GM21723 (cell line): ENCODE measurements at regions not wholly inside any gene's neighbourhood (a gene's known extent, or its start where the extent isn't known, plus 50 kb on each side); places are given as distances from the start of the nearest gene placed in this dataset.

Source experiments
- ATAC-seq: cut with Tn5 transposase; IDR thresholded peaks from one replicate; pipeline ENCODE4 v1.9.1; 2021; ENCODE audit warnings: mild to moderate bottlenecking, moderate library complexity; ENCODE audit not compliant: unreplicated experiment

DNA sequence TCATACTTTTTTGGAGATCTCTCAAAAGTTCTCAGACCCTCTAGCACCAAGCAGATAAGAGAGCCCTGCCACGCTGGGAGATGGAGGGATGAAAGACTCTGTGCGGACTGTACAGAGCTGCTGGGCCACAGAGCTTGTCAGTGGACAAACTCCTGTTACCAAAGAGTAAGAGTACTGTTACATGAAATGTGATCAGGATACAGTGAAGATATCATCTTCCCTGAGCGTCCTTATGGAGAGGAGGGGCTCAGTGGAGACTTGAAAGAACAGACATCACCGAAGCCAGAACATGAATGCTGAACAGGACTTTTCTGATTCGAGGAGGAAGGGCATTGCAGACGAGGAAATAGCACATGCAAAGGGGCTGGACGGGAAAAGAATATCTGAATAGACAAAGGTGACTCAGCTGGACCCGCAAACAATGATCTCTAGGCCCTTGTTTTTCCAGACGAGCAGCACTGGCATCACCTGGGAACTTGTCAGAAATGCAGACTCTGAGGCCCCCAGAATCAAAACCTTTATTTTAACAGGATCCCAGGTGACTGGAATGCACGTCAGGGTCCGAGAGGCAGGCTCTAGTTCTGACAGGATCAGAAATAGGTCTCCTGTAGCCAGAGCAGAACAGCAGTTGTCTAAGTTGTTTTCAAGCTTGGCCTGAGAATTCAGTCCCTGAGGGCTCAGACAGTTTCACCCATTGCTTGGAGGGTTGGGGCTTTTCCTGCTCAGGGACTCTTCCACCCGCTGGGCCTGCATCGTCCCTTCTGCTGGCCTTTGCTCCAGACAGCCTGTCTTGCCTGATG, 277.9 kb downstream of the RPLP1 start:
- no peak for ATAC-seq

DNA sequence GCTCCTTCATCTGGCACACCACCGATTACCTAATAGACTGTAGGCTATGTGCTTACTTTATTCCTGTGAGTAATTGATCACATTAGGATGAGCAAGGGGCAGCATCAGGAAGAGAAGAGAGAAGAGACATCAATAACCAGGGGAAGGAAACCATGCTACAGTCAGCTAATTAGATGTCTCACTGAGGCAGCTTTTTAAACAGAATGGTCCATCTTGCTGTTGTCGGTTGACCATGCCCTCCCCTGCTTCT, 278.4 kb downstream of the RPLP1 start:
- ATAC-seq = no peak

DNA sequence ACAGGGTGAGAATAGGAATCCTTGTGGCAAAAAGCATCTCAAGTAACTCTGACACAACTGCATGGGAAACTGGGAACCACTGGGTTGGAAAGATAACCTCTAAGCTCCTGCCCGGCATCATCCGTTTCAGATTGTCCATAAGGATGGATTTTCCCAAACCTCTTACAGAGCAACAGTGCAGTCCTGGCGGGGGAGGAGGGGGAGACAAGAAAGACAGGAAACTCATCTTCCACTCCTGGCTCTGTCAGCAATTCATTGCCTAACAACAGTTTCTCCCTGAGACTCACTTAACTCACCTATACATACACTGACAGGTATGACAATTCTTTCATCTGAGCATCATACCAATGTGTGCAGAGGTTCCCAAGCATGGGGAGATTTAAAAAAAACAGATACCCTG, 279.0 kb downstream of the RPLP1 start:
- ATAC-seq = no peak

DNA sequence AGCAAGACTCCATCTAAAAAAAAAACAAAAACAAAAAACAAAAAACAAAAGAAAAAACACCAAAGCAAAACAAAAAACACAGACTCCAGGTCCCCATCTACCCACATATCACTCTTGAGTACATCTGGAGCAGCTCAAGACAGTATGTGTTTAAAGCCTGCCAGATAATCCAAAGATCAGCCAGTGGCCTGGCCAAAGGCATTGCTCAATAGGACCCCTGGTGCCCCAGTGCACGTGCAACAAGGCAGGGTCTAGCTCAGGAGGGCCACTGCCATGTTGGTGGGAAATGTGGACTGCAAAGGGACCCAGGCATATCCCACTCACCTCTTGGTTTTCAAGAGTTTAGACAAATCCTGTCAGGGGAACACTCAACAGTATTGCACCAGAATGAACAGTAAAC, 279.5 kb downstream of the RPLP1 start:
- no peak for ATAC-seq

DNA sequence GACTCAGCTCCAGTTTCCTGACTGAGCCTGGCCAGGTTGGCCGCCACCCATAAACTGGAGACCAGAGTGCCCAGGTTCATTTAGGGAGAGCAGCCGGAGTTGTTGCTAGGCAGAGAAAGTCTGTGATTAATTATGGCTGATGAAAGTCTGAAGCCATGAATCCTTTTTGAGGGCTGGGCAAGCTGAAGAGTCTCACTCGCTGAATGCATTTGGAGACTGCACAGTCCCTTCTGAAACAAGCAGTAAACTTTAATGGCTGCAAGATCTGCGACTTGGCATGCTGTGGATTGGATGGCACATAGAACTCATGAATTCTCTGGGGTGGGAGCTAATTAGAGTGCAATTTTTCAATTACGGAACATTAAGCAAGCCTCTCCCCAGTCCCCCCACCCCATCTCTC, 282.1 kb downstream of the RPLP1 start:
- no peak for ATAC-seq

DNA sequence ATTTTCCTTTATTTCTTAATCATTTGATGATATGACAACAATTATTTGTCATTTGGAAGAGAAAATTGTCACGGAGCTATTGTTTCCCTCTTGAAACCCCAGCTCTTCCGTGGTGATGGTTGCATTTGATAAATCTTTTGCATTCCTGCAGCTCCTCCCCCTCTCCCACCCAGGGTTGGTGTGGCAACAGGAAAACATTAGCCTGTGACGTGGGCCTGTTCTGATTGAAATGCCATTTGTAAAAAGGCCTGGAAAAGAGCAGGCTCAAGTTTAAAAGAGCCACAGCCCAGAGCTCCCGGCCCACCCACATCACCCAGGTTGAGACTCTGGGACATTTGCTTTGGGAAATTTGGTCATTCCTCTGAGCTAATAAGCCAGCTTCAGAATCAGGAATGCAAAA, 282.5 kb downstream of the RPLP1 start:
- no peak for ATAC-seq

DNA sequence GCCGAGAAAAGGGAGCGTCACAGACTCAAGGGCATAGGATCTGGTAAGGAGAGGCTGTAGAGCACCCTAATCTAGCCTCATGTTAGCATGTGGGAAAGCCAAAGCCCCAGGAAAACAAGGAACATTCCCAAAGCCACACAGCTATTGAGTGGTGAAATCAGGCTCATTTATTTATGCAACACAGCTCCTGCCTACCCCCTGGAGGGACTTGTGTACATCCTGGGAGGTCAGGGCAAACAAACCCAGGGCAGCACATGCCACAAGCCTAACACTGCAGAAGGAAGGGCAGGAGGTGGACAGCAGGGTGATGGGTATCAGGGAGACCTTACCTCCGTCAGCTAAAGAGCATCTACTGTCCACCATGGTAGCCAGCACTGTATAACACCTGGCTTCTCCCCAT, 283.5 kb downstream of the RPLP1 start:
- no peak for ATAC-seq

DNA sequence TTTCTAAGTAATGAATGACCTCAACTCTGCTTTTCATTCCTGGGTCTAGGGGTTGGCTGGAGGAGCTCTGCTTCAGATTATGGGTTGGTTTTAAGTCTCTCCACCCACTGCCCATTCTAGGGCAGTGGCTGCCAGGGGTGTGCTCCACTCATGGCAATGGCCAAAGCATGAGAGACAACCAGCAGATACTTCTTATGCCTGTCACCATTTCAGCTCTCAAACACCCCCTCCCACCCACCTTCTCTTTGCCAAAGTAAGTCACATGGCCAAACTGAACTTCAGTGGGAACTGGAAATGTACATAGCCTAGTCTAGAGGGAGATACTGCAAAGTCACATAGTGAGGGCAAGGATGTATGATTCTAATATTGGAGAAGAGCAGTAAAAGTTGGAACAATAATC, 285.3 kb downstream of the RPLP1 start:
- no peak for ATAC-seq

DNA sequence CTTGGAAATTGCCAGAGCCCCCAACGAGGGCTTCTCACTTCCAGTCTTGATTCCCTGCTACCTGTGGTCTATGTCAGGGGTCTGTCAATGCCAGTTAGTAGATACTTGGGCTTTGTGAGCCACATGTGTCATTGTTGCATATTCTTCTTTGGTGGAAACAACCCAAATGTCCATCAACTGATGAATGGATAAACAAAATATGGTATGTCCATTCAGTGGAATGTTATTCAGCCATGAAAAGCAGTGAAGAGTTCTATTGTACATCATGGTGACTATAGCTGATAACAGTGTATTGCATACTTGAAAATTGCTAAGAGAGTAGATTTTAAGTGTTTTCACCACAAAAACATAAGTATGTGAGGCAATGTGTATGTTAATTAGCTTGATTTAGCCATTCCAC, 288.1 kb downstream of the RPLP1 start:
- no peak for ATAC-seq

DNA sequence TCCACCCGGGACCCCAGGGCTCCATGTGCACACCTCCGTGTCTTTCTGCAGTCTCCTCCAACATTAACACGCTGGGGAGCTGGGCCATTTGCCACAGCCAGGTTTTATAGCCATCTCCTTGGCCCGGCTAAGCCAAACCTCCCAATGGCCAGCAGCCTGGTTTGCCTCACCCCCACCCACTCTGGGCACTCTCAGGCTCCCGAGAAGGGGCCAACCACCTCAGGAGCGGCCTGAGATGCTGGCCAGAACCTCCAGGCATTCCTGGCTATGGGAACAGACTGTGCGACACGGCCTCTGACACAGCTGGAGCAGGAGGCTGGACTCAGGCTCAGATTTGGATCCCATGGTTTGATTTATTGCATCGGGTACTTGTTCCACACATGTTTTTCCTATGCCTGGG, 289.7 kb downstream of the RPLP1 start:
- no peak for ATAC-seq

DNA sequence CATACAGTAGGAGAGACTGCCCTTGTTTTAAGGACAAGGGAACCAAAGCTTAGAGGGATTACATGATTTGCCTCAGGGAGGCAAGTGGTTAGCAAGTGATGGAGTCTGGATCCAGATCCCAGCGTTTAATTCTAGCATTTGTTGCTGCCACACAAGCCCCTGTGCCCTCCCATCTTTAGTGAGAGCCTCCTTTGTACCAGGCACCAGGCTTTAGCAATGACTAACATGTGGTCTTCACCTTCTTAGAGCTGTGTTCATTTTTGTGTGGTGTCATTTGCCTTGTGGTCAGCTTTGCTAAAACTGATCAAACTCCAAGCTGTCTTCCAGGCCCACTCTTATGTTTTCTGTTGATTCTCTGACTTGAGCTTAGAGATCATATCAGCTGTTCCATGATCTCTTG, 290.5 kb downstream of the RPLP1 start:
- ATAC-seq = no peak

DNA sequence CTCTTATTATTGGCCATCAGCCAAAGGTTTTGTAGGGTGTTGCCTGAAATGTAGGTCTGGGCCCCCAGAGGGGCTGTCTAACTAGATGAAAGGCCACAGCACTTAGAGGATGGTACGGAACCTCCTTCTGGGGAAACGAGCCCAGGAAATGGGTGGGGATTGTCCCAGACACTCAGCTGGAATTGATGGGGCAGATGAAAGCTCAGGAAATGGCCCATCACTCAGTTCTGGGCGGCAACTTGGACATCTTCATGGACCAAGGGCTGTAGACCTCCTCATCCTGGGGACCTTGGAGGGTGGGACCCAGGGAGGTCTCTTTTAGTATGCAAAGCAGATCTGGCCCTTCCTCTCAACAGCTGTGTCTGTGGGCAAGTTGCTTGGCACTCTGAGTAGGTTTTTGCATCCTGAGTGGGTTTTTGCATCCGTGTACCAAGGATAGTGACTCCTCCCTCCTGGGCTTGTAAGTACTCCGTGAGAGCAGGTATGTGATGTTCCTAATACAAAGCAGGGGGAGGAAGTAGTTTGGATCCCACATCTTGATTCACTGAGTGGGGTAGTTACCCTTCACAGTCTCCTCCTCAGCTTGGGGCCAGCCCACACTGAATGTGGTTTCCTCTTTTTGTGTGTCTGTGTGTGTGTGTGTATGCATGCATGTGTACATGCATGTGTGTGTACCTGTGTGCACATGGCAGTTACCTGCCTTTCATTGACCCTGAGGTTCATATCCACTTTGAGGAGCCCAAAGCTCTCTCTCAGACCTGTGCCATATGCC, 292.0 kb downstream of the RPLP1 start:
- no peak for ATAC-seq

DNA sequence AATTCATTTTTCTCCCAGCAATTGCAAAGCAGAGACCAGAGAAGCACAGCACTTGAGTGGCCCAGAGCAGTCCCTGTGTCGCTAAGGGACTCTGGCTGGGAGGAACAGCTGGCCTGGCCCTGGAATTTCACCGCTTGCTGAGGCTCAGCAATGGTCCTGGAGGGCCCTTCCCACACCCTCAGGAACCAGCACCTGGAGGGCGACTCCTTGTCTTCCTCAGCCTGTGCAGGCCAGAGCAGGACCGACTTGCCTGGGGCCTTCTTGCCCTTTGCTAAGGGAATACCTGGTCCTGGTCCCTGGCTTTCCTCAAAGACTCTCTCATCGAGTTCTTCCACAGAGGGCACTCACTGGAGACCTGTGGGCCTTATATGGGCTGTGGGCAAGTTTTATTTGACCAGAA, 294.6 kb downstream of the RPLP1 start:
- ATAC-seq = no peak

DNA sequence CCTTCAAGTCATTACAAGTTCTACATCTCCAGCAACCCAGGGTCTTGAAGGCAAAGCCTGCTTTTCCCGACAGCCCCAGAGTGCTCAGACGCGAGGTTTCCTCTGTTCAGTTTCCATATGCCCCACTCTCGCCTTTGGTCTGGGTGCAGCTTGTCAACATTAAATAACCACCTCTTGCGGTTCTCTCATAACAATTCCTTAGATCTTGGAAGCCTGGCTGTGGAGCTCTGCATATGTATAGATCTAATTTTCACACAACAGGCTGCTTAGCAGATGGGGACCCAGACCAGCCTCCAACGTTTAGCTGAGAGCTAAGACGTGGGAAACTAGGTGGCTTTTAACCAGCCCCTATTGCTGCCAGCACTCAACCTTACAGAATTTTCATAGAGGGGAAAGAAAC, 295.5 kb downstream of the RPLP1 start:
- ATAC-seq = no peak

DNA sequence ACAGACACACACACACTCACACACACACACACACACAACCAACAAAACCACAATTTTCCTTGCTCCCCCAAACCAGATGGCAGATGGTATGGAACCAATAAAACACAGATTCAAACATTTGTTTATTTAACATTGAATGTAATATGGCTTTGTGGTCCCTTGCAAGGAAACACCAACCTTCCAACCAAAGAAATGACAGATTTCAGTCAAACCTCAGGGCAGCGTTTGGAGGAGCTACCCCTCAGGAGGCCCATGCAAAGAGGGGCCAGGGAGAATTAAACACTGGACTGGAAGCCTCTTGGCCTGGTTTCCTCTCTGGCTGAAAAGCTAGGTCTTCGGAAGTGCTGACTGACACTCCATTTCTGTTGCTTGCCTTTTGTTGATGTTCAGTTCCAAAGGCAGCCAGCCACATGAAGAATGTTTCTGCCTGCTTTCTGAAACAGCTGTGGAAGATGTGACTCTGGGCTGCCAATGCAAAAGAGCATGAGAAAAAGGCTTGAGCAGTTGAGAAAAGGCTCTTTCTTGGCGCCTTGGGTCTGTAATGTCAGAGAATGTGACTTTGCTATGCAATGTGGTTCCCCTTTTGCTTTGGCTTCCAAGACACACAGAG, 296.1 kb downstream of the RPLP1 start:
- ATAC-seq = no peak

DNA sequence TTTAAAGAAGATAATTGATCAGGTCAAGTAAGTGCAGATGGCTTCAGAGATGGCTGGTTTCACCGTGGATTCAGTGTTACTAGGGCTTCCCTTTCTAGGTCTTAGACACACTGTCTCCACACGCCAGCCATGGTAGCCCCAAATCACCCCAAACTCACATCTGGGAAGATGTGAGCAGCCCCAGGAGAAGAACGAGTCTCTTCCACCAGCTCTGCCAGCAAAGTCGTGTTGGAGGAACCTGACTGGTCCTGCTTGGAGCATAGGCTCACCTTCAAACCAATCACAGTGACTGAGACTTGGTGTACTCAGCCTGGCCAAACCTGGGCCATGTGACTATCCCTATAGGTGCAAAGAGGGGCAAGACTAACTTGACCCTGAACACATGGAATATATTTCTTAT, 296.7 kb downstream of the RPLP1 start:
- no peak for ATAC-seq

DNA sequence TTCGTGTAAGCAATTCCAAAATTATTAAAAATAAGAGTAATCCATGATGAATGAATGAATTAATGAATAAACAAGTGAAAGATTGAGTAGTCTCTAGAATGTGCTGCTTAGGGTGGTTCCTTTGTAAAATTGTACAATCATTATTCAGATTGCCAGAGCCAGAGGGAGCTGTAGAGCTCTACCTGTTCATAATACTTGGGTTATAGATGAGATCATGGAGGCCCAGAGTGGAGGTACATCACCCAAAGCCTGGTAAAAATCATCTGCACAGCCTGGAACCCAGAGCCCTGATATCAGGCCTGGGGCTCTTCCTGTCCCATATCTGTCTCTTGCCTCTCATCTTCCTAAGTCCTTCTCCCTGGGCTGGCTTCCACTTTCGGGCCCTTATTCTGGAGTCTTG, 297.2 kb downstream of the RPLP1 start:
- ATAC-seq = no peak

DNA sequence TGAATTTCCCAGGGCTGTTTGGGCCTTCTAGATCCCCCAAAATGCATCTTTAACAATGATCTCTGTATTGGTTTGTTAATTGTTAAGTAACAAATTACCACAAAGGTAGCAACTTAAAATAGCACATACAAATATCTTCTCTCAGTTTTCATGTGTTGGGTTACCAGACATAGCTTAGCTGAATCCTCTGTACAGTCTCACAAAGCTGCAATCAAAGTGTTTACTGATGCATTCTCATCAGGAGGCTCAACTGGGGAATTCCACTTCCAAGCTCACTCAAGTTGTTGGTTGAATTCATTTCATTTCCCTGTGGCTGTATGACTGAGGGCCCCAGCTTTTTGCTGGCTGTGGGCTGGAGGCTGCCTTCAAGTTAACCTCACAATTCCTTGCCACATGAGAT, 297.6 kb downstream of the RPLP1 start:
- no peak for ATAC-seq

DNA sequence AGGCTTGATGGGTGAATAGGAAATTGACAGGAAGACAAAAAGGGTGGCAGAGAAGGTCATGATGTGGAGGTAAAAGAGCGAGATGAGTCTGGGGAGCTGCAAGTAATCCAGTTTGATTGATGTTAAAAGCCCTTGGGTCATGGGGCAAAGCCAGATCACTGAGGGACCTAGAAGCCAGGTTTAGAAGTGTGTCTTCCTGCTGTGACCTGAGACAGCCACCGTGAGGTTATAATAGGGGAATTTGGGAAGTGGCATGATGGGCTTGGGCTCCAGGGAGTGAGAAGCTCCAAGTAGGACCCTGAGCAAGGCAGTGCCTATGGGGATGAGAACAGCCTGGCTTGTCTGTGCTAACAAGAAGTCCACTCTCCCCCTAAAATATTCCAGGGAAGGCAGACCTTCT, 298.5 kb downstream of the RPLP1 start:
- no peak for ATAC-seq

DNA sequence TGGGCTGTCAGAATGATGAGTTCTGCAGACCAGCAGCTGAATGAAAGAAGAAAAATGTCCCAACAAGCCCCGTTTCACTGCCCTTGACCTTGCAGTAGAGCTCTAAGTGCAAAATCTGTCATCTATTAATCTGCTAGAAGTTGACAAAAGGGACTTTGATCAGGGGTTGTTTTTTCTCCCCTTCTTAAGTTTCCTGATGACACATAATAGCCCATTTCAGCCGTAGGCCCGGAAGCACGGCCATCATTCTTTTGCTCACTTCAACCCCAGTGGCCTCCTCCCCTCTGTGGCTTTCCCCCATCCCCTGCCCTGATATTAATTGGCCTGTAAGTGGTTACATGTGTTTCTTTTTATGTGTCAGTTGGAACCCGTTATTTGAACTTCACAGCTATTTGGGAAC, 298.9 kb downstream of the RPLP1 start:
- no peak for ATAC-seq

DNA sequence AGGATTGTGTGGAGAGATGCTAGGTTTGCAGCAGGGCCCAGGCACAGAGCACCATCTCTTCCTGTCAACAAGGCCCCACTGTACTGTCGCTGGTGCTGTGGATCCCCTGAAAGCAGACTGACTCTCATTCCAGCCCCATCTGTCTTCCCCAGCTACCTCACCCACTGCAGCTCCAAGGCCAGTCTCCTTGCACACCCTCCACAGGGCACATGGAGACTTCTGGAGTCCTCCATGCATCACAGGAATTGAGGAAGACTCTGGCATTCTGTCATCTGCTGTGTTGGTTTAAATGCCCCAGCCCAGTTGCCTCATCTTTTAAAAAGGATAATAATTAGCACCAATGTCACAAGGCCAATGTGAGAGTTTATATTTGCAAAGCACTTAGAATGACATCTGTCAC, 301.2 kb downstream of the RPLP1 start:
- ATAC-seq = no peak

DNA sequence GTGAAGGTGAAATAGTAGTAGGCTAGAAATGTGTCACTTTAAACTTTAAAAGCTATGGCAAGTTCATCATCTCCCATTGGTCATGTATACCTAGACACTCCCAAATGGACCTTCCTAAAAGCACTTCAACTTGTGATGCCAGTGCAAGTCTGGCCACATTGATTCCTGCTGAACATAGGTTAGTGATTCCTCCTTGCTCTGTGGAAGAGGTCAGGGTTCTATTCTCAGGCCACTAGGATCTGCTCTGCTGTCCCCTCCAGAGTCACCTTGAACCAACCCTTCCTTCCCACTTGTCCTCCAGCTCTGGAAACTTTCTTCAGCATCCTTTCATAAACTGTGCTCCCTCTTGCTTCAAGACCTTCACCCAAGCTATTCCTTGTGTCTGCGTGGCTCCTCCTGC, 301.7 kb downstream of the RPLP1 start:
- no peak for ATAC-seq
